Fibroblast of mammary gland (primary cell): ENCODE measurements at regions not wholly inside any gene's neighbourhood (a gene's known extent, or its start where the extent isn't known, plus 50 kb on each side); places are given as distances from the start of the nearest gene placed in this dataset.

Experiments
- DNase-seq: peaks from one replicate; pipeline ENCODE4 v3.0.0-alpha.2; 2010; ENCODE audit warnings: low read depth
- H3K4me3 ChIP-seq: 2 replicates; pipeline ENCODE4 v1.5.1; 2011; ENCODE audit warnings: low read depth, mild to moderate bottlenecking, low read length, moderate library complexity; ENCODE audit not compliant: control insufficient read depth
- TF ChIP-seq, protein P1 (sequence below): conservative IDR thresholded peaks from 2 replicates; pipeline ENCODE4 v1.5.1; 2011; ENCODE audit warnings: low read depth, low read length, inconsistent platforms; ENCODE audit not compliant: control insufficient read depth, insufficient read depth

DNA sequence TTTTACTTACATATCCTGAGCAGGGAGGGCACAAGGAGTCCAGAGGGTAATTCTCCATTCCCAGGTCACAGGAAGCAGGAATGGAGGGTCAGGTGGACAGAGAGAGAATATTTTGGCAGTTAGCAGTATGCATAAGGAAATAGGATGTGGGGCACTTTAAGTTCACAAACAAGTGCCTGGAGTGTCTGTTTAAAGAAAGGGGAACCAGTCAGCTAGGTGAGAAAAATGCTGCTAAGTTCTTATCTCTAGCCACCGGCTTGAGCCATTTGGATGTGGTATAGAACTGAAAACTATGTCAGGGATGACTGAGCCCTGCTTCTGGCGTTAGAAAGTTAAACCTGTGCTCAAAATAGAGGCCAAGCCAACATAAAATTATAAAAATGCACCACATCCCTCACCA lies 739.7 kb upstream of the NCAM2 start:
- TF ChIP-seq, protein P1, sequence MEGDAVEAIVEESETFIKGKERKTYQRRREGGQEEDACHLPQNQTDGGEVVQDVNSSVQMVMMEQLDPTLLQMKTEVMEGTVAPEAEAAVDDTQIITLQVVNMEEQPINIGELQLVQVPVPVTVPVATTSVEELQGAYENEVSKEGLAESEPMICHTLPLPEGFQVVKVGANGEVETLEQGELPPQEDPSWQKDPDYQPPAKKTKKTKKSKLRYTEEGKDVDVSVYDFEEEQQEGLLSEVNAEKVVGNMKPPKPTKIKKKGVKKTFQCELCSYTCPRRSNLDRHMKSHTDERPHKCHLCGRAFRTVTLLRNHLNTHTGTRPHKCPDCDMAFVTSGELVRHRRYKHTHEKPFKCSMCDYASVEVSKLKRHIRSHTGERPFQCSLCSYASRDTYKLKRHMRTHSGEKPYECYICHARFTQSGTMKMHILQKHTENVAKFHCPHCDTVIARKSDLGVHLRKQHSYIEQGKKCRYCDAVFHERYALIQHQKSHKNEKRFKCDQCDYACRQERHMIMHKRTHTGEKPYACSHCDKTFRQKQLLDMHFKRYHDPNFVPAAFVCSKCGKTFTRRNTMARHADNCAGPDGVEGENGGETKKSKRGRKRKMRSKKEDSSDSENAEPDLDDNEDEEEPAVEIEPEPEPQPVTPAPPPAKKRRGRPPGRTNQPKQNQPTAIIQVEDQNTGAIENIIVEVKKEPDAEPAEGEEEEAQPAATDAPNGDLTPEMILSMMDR: no peak
- no peak for DNase-seq
- H3K4me3 ChIP-seq: no peak overlapping the region

DNA sequence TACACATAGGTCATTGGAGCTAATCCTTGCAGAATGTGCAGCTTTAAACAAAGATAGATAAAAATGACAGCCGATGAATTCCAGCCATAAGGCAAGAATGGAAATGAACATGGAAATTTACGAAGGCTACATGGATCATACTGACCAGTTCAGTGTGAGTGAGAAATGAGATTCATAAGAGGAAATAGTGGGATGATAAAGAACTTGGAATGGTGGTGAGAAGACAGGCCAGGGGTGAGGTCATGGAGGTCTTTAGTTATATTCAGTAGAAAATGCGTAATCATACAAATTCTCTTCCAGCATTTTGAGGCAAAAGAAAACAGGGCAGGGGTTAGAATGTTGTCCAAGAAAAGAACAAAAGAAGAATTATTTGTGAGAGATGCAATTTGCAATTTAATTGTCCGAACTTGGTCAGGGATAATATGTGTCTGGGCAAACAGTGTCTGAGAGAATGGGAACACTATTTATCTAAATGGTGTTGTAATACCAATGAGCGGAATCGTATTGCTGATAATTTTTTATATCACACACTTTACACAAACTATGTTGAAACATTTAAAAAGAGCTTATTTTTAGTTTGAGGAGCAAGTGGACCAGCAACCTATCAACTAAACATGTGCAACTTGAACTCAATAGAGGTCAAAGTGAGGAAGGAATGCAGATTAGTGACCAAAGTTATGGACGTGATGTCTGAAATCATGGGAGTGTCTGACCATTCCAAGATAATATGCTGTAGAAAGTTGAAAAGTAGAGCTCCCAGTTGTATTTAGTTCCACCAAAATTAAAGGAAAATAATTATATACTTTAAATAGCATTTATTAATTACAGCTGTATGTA lies 739.0 kb upstream of the NCAM2 start:
- no peak overlapping the region for H3K4me3 ChIP-seq
- TF ChIP-seq, protein P1: no peak

DNA sequence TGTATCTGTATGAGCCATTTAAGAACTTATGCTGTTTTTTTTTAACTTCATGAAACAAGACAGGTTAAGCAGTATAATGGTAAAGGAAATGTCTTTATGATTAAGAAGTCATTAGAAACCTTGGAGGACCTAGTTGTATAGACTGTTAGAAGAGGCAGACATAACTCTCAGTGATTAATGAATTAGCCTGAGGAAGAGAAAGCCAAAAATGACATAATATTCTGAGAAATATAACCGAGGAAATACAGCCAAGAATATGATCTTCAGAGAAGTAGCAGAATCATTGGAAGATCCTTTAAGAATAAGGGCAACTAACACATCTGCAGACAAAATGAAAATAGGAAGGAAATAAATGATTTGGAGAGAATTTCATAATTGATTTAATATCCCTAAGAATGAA lies 738.1 kb upstream of the NCAM2 start:
- DNase-seq: no peak
- no peak overlapping the region for H3K4me3 ChIP-seq
- TF ChIP-seq, protein P1: no peak

More for the DNA sequence above, 739.0 kb upstream of the NCAM2 start:
- no peak for DNase-seq

DNA sequence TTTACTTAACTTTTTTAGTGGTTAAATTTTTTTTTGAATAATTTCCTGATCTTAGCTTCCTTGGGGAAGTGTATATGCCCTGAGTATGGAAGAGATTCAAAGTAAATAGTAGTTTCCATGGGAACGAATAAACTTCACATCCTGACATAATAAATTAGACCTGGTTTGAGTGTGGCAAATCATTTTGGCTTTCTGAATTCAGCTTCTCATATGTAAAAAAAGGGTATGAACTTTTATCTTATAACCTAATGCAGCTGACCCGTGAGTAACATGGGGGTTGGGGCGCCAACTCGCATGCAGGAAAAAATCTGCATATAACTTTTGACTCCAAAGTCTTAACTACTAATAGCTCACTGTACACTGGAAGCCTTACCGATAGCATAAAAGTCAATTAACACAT lies 736.8 kb upstream of the NCAM2 start:
- DNase-seq: no peak
- TF ChIP-seq, protein P1: no peak
- no peak overlapping the region for H3K4me3 ChIP-seq

DNA sequence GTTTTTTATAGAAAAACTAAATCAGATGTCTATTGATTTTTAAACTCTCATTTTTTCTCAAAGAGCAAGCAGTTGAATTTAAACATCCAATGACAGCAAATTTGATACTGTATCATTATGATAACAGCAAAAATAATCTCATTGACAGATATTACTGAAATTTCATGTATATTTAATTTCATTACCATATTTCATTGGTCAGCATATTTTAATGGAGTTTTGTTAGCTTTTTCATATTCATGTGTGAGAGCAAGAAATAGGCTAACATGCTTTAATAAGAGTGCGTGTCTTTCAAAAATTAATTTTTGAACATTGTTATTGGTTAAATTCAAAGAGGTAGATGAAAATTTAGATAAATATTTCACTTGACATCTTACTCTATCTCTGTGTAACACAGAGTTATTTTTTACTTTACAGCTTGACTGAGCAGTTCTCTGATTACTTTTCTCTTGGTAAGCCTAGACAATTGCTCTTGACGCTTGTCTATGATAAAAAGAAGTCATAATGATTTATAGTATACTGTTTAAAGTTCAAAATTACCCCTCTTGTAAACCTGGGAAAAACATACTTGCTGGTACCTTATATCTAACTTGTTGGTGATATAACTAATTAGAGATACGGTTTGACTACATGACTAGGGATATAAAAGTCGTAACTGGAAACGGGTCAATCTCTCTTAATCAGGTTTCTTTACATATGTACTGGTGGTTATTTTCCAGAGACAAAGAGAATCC lies 732.3 kb upstream of the NCAM2 start:
- H3K4me3 ChIP-seq: no peak overlapping the region
- DNase-seq: no peak
- TF ChIP-seq, protein P1: no peak

DNA sequence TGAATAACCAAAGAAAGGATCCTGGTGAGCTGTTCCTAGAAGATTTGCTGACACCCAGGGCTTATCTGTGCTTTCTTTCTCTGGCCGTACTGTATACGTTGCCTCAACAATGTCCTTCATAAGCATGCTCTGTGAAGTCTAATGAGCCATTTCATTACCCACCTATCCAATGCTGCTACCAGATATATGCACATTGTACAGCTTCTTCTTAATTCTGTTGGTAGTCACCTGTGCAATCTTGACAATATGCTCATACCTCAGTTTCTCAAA lies 731.8 kb upstream of the NCAM2 start:
- no peak for DNase-seq
- H3K4me3 ChIP-seq: no peak overlapping the region
- TF ChIP-seq, protein P1: no peak
